ENCODE measurements at regions not wholly inside any gene's neighbourhood (a gene's known extent, or its start where the extent isn't known, plus 50 kb on each side); places are given as distances from the start of the nearest gene placed in this dataset.

DNA sequence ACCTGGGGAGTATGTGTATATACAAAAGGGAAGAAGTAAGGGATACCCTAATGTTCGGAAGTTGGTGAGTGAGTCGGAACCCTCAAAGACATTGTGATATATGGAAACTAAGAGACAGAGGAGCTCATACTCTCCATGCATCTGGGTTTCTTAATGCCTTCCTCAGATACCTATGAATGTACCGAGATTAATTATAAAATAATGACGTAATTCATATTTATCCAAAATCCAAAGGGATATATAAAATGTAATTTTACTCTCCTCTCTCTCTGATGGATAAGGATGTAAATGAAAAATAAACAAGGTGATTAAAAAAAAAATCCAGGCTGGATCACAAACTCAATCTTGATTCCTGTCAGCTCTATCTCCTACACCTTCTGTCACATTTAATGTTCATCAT, 275.9 kb upstream of the FAM241A start:
- ATAC-seq (ENCODE audit: poor library complexity) = no peak
- intact Hi-C loops (cut with DNase I) = no loop called here

DNA sequence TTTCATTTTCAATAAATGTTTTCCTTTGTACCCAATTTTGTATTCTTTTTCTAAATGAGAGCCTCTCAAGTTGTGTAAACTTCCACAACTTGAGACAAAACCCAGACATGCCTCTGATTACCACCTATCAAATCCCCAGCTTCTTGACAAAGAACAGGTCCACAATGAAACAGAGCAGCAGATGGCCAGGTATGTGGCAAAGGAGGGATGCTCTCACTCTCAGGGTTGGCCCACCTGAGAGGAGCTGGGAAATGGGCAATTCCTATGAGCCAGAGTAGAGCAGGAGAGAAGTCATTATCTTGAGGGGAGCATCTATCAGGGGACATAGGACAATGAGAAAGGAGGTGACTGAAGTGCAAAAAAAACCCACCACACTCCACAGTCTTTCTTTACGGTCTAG, 273.5 kb upstream of the FAM241A start:
- DNase-seq (no peak), ATAC-seq (ENCODE audit: poor library complexity) (no peak)
- intact Hi-C loops (cut with DNase I) = no loop called here

More for the DNA sequence above, 275.9 kb upstream of the FAM241A start:
- DNase-seq = no peak

DNA sequence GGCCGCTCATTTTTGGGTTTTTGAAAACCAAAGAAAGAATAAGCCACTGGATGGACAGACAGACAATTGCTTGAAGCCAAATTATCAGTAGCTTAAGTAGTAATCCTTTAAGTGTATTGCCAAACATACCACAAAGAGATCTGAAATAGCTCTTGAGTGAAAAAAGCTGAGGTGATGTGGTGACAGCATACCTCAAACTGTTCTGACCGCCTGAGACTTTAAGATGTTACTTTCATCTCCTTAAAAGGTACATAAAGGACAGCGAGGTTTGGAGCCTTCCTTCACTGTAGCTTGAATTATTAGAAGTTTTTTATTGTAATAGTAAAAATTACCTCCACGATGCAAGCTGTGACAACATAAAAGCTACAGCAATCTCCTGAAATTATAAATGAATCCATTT, 271.5 kb upstream of the FAM241A start:
- ATAC-seq (ENCODE audit: poor library complexity) (no peak), DNase-seq (no peak)
- intact Hi-C loops (cut with DNase I) = no loop called here

DNA sequence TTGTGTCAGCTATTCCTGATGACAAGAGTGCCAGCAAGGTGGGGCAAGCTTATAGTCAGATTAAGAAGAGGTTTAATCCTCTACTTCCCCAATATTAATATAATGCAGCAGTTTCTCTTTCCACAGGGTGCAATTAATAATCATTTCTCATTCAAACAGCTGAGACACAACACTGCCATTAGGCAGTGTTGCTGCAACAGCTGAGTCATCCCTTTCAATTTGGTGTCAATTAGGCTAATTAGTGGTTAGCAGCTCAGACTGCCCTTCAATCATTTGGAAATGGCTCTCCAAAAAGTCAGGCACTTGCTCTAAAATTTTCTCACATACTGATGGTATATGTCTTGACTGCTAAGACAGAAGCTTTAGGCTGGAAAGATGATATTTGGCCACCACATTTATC, 265.7 kb upstream of the FAM241A start:
- intact Hi-C loops (cut with DNase I) = no loop called here
- no peak for ATAC-seq (ENCODE audit: poor library complexity)
- DNase-seq = no peak

DNA sequence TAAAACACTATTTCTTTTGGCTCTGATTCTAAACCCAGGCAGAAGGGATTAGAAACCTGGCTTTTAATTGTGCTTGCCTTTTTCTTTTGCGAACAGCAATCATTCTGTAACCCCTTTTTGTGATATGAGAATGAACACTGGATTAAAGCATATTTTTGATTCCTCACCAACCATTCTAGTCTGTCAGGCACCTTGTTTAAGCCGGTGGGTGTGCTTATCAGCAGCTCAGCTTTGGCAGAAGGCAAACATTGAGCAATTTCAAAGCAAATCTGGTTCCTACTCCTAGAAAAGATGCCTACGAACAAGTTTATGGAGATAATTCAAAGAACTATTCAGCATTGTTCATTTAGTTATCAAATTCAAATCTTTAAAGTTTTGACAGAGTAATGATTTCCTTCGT, 265.1 kb upstream of the FAM241A start:
- ATAC-seq (ENCODE audit: poor library complexity) = no peak

DNA sequence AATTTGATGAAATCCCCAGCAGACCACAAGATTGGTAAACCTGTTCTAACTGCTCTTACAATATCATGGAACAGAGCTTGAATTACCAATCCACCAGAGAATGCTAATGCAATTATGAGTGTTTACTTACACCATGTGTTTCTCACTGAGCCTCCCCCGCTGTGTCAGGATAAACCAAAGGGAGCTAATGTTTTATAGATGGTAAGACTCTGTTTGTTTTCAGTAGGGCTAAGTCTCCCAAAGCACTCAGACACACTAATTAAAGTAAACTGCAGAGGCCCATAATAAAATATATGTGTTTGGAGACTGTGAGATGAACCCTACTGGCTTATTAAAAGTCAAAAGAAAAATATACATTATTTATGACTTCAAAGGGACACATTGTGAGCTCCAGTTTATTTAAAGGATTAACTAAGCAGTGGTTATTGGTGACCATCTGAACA, 261.7 kb upstream of the FAM241A start:
- ATAC-seq (ENCODE audit: poor library complexity) = no peak
- intact Hi-C loops (cut with DNase I) = no loop called here

More for the DNA sequence above, 265.1 kb upstream of the FAM241A start:
- no peak for DNase-seq
- intact Hi-C loops (cut with DNase I) = no loop called here

DNA sequence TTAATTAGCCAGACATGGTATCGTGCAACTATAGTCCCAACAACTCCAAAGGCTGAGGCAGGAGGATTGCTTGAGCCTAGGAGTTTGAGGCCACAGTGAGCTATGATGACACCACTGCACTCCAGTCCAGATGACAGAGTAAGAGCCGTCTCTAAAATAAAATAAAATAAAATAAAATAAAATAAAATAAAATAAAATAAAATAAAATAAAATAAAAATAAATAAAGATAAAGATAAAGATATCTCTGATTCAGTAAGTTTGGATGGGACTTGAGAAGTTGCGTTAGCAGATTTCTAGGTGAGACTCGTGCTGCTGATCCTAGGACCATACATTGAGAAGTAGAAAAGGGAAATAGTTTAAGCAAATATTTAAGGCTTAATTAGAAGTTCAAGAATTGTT, 254.8 kb upstream of the FAM241A start:
- DNase-seq (no peak), ATAC-seq (ENCODE audit: poor library complexity) (no peak)
- intact Hi-C loops (cut with DNase I) = no loop called here

More for the DNA sequence above, 261.7 kb upstream of the FAM241A start:
- no peak for DNase-seq

DNA sequence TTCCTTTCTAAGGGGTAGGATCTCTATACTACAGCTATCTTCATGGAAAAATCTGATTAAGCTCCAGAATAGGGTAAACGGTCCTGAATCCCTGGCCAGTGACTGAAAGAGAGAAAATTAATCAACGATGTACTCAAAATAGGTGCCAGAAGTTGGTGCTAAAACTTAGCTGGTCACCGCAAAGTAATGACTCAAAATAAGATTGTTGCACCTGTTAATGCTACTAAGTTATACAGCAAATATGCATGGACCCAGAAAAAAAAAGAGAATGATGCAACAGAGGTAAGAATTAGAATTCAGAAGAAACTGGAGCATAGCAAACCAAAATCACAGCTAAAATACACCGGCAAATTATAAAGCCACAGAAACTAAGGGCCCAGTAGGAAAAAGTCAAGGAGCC, 239.7 kb upstream of the FAM241A start:
- DNase-seq (no peak), ATAC-seq (ENCODE audit: poor library complexity) (no peak)
- intact Hi-C loops (cut with DNase I) = no loop called here

DNA sequence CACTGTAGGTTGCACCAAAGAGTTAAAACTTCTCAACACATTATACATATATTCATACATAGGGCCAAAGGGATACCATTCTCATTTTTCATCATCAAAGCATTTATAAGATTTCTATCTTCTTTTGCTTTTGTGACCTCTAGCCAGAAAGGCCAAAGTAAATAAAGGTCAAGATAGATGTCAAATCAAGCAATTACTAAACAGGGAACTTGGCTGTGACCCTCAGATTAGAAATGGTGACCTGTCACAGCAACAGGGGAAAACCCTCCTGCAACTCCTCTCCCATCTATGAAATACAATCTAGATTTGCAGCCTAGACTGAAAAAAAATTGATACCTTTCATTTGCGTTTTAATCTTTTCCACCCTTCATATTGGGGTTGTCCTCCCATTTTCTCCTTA, 225.6 kb upstream of the FAM241A start:
- ATAC-seq (ENCODE audit: poor library complexity) (no peak), DNase-seq (no peak)
- intact Hi-C loops (cut with DNase I) = no loop called here

DNA sequence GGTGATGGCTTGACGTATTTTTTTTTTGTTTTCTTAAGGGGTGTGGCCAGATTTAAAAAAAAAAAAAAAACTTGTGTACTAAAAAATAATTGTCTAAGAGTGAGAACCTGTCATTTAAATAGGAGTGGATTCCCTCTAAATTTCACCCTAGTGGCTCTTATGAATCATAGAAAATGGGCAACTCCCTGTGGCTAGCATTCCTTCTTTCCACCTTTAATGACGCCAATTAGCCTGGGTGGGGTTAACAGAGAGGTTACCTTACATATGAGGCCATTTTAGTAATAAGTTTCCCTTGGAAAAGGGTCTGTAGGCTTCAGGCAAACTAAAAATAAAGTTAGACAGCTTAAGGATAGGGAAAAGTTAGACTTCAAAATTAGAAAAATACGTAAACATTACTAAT, 223.5 kb upstream of the FAM241A start:
- no peak for ATAC-seq (ENCODE audit: poor library complexity)

DNA sequence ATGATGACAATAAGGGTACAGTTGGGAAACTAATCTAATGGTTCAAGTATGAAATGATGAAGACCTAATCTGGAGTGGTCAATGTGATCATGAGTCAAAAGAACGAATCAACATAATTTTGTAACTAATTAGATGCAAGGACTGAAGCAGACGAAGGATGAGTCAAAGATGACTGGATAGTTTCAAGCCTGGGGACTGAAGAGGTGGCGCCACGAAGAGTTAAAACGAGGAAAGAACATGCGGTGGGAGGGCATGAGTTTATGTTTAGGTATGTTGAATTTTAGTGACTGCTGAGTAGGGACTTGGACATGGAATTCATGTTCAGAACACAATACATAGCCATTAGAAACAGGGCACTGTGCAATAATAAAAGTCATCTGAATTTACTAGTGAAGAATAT, 221.5 kb upstream of the FAM241A start:
- intact Hi-C loops (cut with DNase I) = no loop called here
- no peak for DNase-seq
- no peak for ATAC-seq (ENCODE audit: poor library complexity)

More for the DNA sequence above, 223.5 kb upstream of the FAM241A start:
- no peak for DNase-seq
- intact Hi-C loops (cut with DNase I) = no loop called here

DNA sequence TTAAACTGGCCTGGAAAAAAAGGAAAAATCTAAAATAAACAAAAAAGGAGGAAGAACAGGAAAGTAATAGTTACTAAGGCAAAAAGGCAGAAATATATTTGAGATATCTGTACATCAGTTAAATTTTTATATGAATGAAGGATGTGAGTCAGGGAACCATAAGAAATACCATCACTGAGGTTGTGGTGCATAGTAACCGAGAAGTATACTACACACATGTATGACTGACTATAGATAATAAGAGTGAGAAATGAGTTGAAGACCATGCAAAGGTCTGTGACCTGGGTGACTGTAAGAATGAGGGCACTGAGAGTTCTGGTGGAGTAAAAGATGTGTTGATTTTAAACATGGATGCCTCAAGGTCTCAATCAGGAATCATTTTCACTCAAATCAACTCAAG, 220.6 kb upstream of the FAM241A start:
- intact Hi-C loops (cut with DNase I) = no loop called here
- no peak for DNase-seq
- no peak for ATAC-seq (ENCODE audit: poor library complexity)

DNA sequence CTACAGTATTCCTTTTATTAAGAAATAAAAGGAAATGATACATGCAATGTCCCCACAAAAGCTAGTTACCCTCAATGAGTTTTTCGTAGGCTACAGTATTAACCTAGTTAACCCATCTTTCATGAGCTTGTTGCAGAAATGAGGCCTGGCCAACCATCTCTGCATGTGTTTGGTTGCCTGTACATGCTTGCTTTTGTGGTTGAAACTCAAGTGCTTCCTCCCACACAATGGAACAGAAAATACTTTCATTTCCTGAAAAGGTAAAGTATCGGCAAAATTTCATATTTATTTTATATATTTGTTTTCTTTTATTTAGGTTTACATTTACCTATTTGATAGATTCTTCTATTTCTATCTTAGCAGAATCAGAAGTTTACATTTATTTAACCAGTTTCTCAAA, 214.6 kb upstream of the FAM241A start:
- intact Hi-C loops (cut with DNase I) = no loop called here
- no peak for ATAC-seq (ENCODE audit: poor library complexity)
- DNase-seq = no peak

DNA sequence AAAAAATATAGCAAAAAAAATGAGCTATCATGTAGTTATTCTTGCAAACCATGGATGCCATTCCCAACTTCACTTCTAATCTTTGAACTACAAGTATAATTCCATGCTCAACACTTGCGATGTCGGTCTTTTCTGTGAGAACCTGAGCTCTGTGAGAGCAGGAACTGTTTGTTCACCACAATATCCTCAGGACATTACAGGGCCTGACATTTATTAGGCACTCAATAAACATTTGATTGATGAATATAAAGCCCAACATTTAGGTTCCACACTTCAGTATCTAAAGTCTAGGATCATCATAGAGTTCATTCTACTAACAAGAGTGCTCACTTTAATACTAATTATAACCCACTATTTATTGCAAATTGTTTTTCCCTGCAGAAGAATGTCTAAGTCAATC, 211.6 kb upstream of the FAM241A start:
- DNase-seq (no peak), ATAC-seq (ENCODE audit: poor library complexity) (no peak)

DNA sequence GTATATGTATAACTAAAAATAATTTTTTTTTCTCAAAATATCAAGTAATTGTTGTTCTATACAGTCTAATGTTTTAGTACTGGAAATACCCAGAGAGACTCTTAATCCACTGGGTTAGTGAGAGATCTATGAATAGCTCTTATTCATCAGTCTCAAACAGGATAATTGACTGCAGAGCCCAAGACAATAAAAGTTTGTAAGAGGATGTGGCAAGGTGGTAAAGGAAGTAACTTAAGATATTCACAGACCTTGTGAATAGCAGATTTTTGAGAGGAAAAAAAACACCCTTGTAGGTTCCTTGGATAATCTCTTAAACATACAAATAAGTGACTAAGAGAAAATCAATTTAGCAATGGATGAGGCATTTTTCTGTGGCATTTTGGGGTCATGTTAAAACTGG, 210.9 kb upstream of the FAM241A start:
- DNase-seq = no peak
- no peak for ATAC-seq (ENCODE audit: poor library complexity)
- intact Hi-C loops (cut with DNase I) = no loop called here

More for the DNA sequence above, 211.6 kb upstream of the FAM241A start:
- intact Hi-C loops (cut with DNase I) = no loop called here

DNA sequence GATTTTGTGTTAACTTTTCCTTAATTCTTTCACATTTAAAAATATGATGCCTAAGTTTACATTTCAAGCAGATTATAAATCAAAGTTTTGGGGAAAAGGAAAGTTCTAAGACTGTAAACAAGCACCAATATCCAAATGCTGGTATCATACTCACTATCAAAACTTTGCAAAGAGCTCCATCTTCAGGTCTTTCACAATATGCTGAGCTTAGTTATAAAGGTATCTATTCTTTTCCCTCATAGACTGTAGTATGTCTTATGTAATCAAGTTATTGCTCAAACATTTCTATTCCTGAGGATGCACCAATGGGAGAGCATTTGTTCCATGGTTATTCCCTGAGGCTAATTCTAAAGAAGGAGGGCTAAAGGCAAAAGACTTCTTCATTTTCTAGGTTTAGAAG, 207.9 kb upstream of the FAM241A start:
- intact Hi-C loops (cut with DNase I) = no loop called here
- ATAC-seq (ENCODE audit: poor library complexity) = no peak

DNA sequence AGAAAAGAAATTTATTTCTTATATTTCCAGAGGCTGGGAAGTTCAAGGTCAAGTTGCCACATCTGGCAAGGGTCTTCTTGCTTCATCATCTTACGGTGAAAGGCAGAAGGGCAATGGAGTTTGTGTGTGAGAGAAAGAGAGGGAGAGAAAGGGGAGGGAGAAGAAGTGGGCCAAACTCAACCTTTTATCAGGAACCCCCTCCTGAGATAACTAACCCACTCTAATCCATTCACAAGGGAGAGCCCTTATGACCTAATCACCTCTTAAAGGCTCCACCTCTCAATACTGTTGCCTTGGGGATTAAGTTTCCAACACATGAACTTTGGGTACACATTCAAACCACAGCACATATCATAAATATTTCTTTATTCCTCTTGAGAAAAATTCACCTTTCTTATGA, 203.3 kb upstream of the FAM241A start:
- no peak for DNase-seq
- intact Hi-C loops (cut with DNase I) = no loop called here
- no peak for ATAC-seq (ENCODE audit: poor library complexity)

More for the DNA sequence above, 207.9 kb upstream of the FAM241A start:
- no peak for DNase-seq

DNA sequence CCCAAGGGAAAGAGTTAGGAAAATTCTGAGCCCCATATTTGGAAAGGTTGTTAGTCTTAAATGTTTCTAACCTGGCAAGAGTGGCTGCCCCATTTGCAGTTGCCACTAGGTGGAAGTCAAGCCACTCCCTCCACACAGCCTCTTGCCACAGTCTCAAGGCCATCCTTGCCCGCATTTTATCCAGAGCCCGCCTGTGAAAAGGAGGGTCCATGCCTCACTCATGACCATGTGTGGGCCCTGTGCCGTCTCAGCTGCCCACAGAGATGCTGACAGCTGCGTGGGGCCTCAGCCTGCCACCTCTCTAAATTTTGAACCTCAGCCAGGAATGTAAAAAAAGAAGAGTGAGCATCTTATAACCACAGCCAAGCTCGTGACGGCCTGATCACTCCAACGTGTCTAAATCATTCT, 201.5 kb upstream of the FAM241A start:
- ATAC-seq (ENCODE audit: poor library complexity) = no peak
- intact Hi-C loops (cut with DNase I) = no loop called here

DNA sequence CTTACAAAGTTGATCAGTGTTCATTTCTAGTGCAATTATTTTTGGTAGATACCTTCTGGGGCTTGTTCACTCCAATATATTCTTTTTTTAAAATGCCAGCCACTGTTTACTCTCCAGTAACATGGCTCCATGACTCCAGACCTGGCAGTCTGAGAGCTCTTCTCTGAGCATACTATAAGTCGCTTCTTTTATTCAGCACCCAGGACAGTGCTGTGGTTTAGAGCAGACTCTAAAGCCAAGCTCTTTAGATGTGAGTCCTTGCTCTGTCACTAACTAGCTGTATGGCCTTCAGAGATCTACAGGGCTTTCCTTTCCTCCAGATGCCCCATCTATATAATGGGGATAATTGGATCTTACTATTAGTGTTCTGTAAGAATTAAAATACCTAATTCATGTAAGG, 200.2 kb upstream of the FAM241A start:
- intact Hi-C loops (cut with DNase I) = no loop called here
- no peak for ATAC-seq (ENCODE audit: poor library complexity)
- no peak for DNase-seq

More for the DNA sequence above, 201.5 kb upstream of the FAM241A start:
- DNase-seq = no peak

DNA sequence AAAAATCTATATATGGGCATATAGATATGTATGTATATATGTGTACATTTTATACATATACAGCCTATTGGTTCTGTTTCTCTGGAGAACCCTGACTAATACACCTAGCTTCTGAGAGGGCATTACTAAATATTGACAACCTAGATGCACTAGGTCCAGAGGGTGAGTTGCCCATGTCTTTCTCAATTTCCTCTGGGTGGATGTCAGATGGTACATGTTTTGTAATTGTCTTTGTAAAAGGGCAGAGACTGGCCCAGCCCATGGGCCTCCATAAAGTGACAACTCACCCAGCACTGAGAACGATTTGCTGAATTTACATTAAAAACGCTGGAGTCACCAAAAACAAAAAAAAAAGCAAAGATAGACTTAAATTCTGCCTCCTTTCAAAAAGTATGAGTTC, 198.5 kb upstream of the FAM241A start:
- intact Hi-C loops (cut with DNase I) = no loop called here
- DNase-seq = no peak
- no peak for ATAC-seq (ENCODE audit: poor library complexity)

DNA sequence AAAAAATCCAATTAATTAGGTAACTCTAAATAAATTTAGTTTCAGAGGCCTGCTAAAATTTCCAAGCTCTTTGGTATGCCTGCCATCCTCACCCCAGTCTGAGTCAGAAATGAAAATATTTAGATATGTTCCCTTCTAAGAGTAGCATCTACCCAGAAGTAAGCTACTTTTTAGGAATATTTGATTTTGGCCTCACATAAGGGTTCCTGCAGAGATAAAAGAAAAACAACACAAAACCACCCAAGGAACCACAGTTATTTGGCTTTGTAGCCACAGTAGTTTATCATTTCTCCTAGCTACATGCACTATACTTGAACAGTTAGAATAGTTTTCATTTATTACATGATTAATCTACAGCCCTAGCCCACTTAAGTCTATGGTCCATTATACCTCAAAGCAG, 192.6 kb upstream of the FAM241A start:
- no peak for DNase-seq
- intact Hi-C loops (cut with DNase I) = no loop called here
- no peak for ATAC-seq (ENCODE audit: poor library complexity)

DNA sequence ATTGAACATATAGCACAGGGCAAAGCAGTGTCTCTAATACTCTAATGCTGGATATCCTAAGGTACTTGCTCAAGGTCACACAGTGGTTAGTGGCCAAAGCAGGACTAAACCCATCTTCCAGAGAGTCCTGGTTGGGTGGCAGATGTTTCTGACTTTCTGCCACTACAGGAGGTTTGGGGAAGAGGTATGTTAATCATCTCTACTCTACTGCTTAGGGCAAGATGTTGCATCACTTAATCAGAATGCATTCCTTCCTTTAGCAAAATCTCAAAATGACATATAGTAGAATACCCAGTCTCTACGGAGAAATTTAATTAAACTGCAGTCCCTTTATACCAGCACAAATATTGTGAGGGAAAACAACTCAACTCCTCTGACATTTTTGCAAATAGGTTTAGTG, 190.7 kb upstream of the FAM241A start:
- DNase-seq (no peak), ATAC-seq (ENCODE audit: poor library complexity) (no peak)
- intact Hi-C loops (cut with DNase I) = no loop called here
